KOPT-K1 (cell line): ENCODE measurements at regions not wholly inside any gene's neighbourhood (a gene's known extent, or its start where the extent isn't known, plus 50 kb on each side); places are given as distances from the start of the nearest gene placed in this dataset.

Experiments used
- H3K27ac ChIP-seq: fragments of 200-600 bp; sonication (generic); 2 replicates; pipeline ENCODE4 v1.5.1; 2016; ENCODE audit warnings: antibody characterized with exemption, mild to moderate bottlenecking, low read depth, low read length; ENCODE audit not compliant: poor library complexity, severe bottlenecking
- H3K36me3 ChIP-seq: fragments of 200-600 bp; sonication (generic); 2 replicates; pipeline ENCODE4 v1.5.1; 2017; ENCODE audit warnings: antibody characterized with exemption, mild to moderate bottlenecking, low read length, moderate library complexity; ENCODE audit not compliant: insufficient read depth
- H3K9me3 ChIP-seq: fragments of 200-600 bp; sonication (generic); 2 replicates; pipeline ENCODE4 v1.5.1; 2017; ENCODE audit warnings: antibody characterized with exemption, low read length, mild to moderate bottlenecking; ENCODE audit not compliant: insufficient read depth, poor library complexity, severe bottlenecking

GRCh38 chr4:153034681-153035080, 98.6 kb downstream of the FHDC1 start:
- Histone ChIP-seq H3K36me3 (no peaks in the 10 kb centered on the region), H3K9me3 (no peaks in the 10 kb centered on the region), H3K27ac (no peak overlapping the region)

- Histone ChIP-seq H3K9me3 (no peaks in the 10 kb centered on the region), H3K36me3 (no peaks in the 10 kb centered on the region), H3K27ac (no peak overlapping the region)
These were observed 100.9 kb downstream of the FHDC1 start for GRCh38 chr4:153036931-153037482.

GRCh38 chr4:153038623-153039311, 102.6 kb downstream of the FHDC1 start:
- Histone ChIP-seq H3K27ac (no peak overlapping the region), H3K9me3 (no peaks in the 10 kb centered on the region), H3K36me3 (no peaks in the 10 kb centered on the region)

GRCh38 chr4:153039542-153040185, 103.5 kb downstream of the FHDC1 start:
- Histone ChIP-seq H3K9me3 (no peaks in the 10 kb centered on the region), H3K27ac (no peak overlapping the region), H3K36me3 (no peaks in the 10 kb centered on the region)

- Histone ChIP-seq H3K9me3 (no peaks in the 10 kb centered on the region), H3K27ac (no peak overlapping the region), H3K36me3 (no peaks in the 10 kb centered on the region)
These were observed 104.6 kb downstream of the FHDC1 start for GRCh38 chr4:153040677-153041076.

GRCh38 chr4:153044036-153044435, 107.9 kb downstream of the FHDC1 start:
- H3K9me3 ChIP-seq, result no peaks in the 10 kb centered on the region
- no peak overlapping the region for H3K27ac ChIP-seq
- no peaks in the 10 kb centered on the region for H3K36me3 ChIP-seq

GRCh38 chr4:153045111-153045982, 109.2 kb downstream of the FHDC1 start:
- no peaks in the 10 kb centered on the region for H3K9me3 ChIP-seq
- no peaks in the 10 kb centered on the region for H3K36me3 ChIP-seq
- no peak overlapping the region for H3K27ac ChIP-seq

- H3K36me3 ChIP-seq, result no peaks in the 10 kb centered on the region
- no peaks in the 10 kb centered on the region for H3K9me3 ChIP-seq
- no peak overlapping the region for H3K27ac ChIP-seq
These were observed 122.5 kb downstream of the FHDC1 start for GRCh38 chr4:153058671-153059060.

- no peaks in the 10 kb centered on the region for H3K9me3 ChIP-seq
- H3K27ac ChIP-seq, result no peak overlapping the region
- no peaks in the 10 kb centered on the region for H3K36me3 ChIP-seq
These were observed 124.1 kb downstream of the FHDC1 start for GRCh38 chr4:153060196-153060595.

GRCh38 chr4:153061971-153062370, 125.8 kb downstream of the FHDC1 start:
- H3K9me3 ChIP-seq, result no peaks in the 10 kb centered on the region
- no peak overlapping the region for H3K27ac ChIP-seq
- no peaks in the 10 kb centered on the region for H3K36me3 ChIP-seq

GRCh38 chr4:153062652-153063168, 126.6 kb downstream of the FHDC1 start:
- Histone ChIP-seq H3K9me3 (no peaks in the 10 kb centered on the region), H3K36me3 (no peaks in the 10 kb centered on the region), H3K27ac (no peak overlapping the region)

- Histone ChIP-seq H3K9me3 (no peaks in the 10 kb centered on the region), H3K36me3 (no peaks in the 10 kb centered on the region), H3K27ac (no peak overlapping the region)
These were observed 127.4 kb downstream of the FHDC1 start for GRCh38 chr4:153063490-153063889.

GRCh38 chr4:153064571-153064970, 128.4 kb downstream of the FHDC1 start:
- no peaks in the 10 kb centered on the region for H3K9me3 ChIP-seq
- no peaks in the 10 kb centered on the region for H3K36me3 ChIP-seq
- H3K27ac ChIP-seq, result no peak overlapping the region

- Histone ChIP-seq H3K9me3 (no peaks in the 10 kb centered on the region), H3K27ac (no peak overlapping the region), H3K36me3 (no peaks in the 10 kb centered on the region)
These were observed 129.2 kb downstream of the FHDC1 start for GRCh38 chr4:153065276-153065675.

- Histone ChIP-seq H3K36me3 (no peaks in the 10 kb centered on the region), H3K9me3 (no peaks in the 10 kb centered on the region), H3K27ac (no peak overlapping the region)
These were observed 131.3 kb downstream of the FHDC1 start for GRCh38 chr4:153067376-153067775.
